Caco-2 (cell line): ENCODE measurements at regions not wholly inside any gene's neighbourhood (a gene's known extent, or its start where the extent isn't known, plus 50 kb on each side); places are given as distances from the start of the nearest gene placed in this dataset.

Source experiments
- BruUV-seq: library from RNA; stranded (reverse); fragments of 400-500 nt; replicated peaks from 2 replicates; lab custom pipeline; 2021; lab: Mats Ljungman, UMichigan
- CTCF ChIA-PET: fragments of 300-600 bp; sonication (Branson Sonifier 250); formaldehyde crosslinking; loops from one replicate; lab custom pipeline; 2022; ENCODE audit warnings: antibody characterized with exemption; lab: Charles Lee
- POLR2A ChIA-PET: fragments of 300-600 bp; sonication (Branson Sonifier 250); formaldehyde crosslinking; loops from one replicate; lab custom pipeline; 2022; ENCODE audit warnings: antibody characterized with exemption; lab: Charles Lee
- DNase-seq, 2 experiments: peaks; one replicate each; pipeline versions ENCODE4 v3.0.0 to v3.0.0-alpha.2; 2020 to 2022
- H3K27me3 ChIP-seq: replicated peaks from 2 replicates; pipeline ENCODE4 v1.6.0; 2011; ENCODE audit warnings: low read length; ENCODE audit not compliant: control insufficient read depth, insufficient read depth
- H3K36me3 ChIP-seq: 2 replicates; pipeline ENCODE4 v1.5.1; 2011; ENCODE audit warnings: low read length; ENCODE audit not compliant: control insufficient read depth, insufficient read depth
- H3K4me1 ChIP-seq: fragments of 250-450 bp; sonication (Bioruptor Pico); 2 replicates; pipeline ENCODE4 v1.5.1; 2020; ENCODE audit warnings: mild to moderate bottlenecking
- H3K4me3 ChIP-seq: 2 replicates; pipeline ENCODE4 v1.5.1; 2011; ENCODE audit warnings: low read depth, mild to moderate bottlenecking, control low read depth, low read length
- H3K9me3 ChIP-seq: fragments of 250-450 bp; sonication (Bioruptor Pico); 2 replicates; pipeline ENCODE4 v1.5.1; 2020; ENCODE audit warnings: mild to moderate bottlenecking, moderate library complexity
- H3K27ac Mint-ChIP-seq: one replicate; pipeline ENCODE4 v1.8.0; 2022; ENCODE audit warnings: mixed read lengths; ENCODE audit not compliant: unreplicated experiment
- H3K27me3 Mint-ChIP-seq: one replicate; pipeline ENCODE4 v1.8.0; 2022; ENCODE audit warnings: mixed read lengths; ENCODE audit not compliant: insufficient read depth, unreplicated experiment
- H3K36me3 Mint-ChIP-seq: one replicate; pipeline ENCODE4 v1.8.0; 2022; ENCODE audit warnings: mild to moderate bottlenecking, mixed read lengths; ENCODE audit not compliant: insufficient read depth, unreplicated experiment
- H3K4me1 Mint-ChIP-seq: one replicate; pipeline ENCODE4 v1.8.0; 2022; ENCODE audit warnings: low read depth, mixed read lengths; ENCODE audit not compliant: unreplicated experiment
- H3K4me3 Mint-ChIP-seq: one replicate; pipeline ENCODE4 v1.8.0; 2022; ENCODE audit warnings: mild to moderate bottlenecking, moderate library complexity, mixed read lengths; ENCODE audit not compliant: unreplicated experiment
- H3K9me3 Mint-ChIP-seq: one replicate; pipeline ENCODE4 v1.8.0; 2022; ENCODE audit warnings: mixed read lengths; ENCODE audit not compliant: unreplicated experiment
- intact Hi-C: fragments of 100-400 bp; cut with micrococcal nuclease; formaldehyde crosslinking; loops from one replicate; pipeline ENCODE4 v1.10.0; 2022; ENCODE audit not compliant: unreplicated experiment
- TF ChIP-seq, protein P1 (sequence below), 2 experiments: fragments of 200-600 bp in 1 of 2; IDR thresholded peaks; 1 replicate in 1 of 2; 2 replicates in 1 of 2; pipeline versions ENCODE4 v1.5.1 to v1.8.0; 2011 to 2022; ENCODE audit warnings: antibody characterized with exemption in 1 of 2, control low read depth in 1 of 2, inconsistent platforms in 1 of 2, low read depth in 1 of 2, low read length in 1 of 2, mild to moderate bottlenecking in 1 of 2, moderate library complexity in 1 of 2; ENCODE audit not compliant: insufficient read depth in 1 of 2, severe bottlenecking in 1 of 2, unreplicated experiment in 1 of 2

DNA sequence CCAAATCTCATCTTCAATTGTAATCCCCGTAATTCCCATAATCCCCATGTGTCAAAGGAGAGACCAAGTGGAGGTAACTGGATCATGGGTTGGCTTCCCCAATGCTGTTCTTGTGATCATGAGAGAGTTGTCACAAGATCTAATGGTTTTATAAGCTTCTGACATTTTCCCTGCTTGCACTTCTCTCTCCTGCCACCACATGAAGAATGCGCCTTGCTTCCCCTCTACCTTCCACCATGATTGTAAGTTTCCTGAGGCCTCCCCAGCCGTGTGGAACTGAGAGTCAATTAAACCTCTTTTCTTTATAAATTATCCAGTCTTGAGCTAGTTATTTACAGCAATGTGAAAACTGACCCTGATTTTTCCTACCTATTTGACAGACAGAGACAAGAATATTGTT, 162.5 kb upstream of the SYT6 start:
- no peak overlapping the region for H3K4me3 ChIP-seq
- no peak for DNase-seq
- no peaks in the 10 kb centered on the region for H3K4me1 Mint-ChIP-seq
- H3K4me3 Mint-ChIP-seq: no peak overlapping the region
- no TSS peak for BruUV-seq
- no peaks in the 10 kb centered on the region for H3K4me1 ChIP-seq
- ChIA-PET POLR2A (no interaction called here), CTCF (no interaction called here)
- no peaks in the 10 kb centered on the region for H3K9me3 Mint-ChIP-seq
- H3K27me3 ChIP-seq: no peaks in the 10 kb centered on the region
- no peak overlapping the region for H3K27ac Mint-ChIP-seq
- no peaks in the 10 kb centered on the region for H3K36me3 ChIP-seq
- no peaks in the 10 kb centered on the region for H3K36me3 Mint-ChIP-seq
- no peaks in the 10 kb centered on the region for H3K9me3 ChIP-seq
- intact Hi-C loops: no loop called here
- no peaks in the 10 kb centered on the region for H3K27me3 Mint-ChIP-seq
- TF ChIP-seq, protein P1, sequence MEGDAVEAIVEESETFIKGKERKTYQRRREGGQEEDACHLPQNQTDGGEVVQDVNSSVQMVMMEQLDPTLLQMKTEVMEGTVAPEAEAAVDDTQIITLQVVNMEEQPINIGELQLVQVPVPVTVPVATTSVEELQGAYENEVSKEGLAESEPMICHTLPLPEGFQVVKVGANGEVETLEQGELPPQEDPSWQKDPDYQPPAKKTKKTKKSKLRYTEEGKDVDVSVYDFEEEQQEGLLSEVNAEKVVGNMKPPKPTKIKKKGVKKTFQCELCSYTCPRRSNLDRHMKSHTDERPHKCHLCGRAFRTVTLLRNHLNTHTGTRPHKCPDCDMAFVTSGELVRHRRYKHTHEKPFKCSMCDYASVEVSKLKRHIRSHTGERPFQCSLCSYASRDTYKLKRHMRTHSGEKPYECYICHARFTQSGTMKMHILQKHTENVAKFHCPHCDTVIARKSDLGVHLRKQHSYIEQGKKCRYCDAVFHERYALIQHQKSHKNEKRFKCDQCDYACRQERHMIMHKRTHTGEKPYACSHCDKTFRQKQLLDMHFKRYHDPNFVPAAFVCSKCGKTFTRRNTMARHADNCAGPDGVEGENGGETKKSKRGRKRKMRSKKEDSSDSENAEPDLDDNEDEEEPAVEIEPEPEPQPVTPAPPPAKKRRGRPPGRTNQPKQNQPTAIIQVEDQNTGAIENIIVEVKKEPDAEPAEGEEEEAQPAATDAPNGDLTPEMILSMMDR (IDR thresholded peaks at IDR 0.05; ENCODE audit: insufficient read depth in 1 of 2, low read depth in 1 of 2, low read length in 1 of 2, severe bottlenecking in 1 of 2, unreplicated experiment in 1 of 2): no peak

DNA sequence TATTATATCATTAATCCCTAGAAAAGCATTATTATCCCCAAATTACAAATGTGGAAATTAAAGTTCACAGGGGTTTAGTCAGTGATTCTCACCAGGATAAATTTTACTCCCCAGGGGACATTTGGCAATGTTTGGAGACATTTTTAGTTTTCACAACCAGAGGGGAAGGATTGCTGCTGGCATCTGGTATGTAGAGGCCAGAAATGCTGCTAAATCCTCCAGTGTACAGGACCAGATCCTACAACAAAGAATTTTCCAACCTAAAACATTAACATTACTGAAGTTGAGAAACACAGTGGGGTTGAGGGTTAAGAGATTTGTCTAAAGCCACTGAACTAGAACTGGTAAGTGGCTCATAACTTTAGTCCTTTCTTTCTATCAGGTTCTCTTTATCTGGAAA, 162.0 kb upstream of the SYT6 start:
- Mint-ChIP-seq H3K27me3 (no peaks in the 10 kb centered on the region), H3K4me3 (no peak overlapping the region), H3K4me1 (no peaks in the 10 kb centered on the region), H3K27ac (no peak overlapping the region), H3K36me3 (no peaks in the 10 kb centered on the region), H3K9me3 (no peaks in the 10 kb centered on the region)
- no peak overlapping the region for H3K4me3 ChIP-seq
- TF ChIP-seq, protein P1 (IDR thresholded peaks at IDR 0.05; ENCODE audit: insufficient read depth in 1 of 2, low read depth in 1 of 2, low read length in 1 of 2, severe bottlenecking in 1 of 2, unreplicated experiment in 1 of 2): no peak
- no peaks in the 10 kb centered on the region for H3K36me3 ChIP-seq
- BruUV-seq: no TSS peak
- ChIA-PET POLR2A (no interaction called here), CTCF (no interaction called here)
- no peak for DNase-seq
- intact Hi-C loops: no loop called here
- no peaks in the 10 kb centered on the region for H3K27me3 ChIP-seq
- no peaks in the 10 kb centered on the region for H3K4me1 ChIP-seq
- no peaks in the 10 kb centered on the region for H3K9me3 ChIP-seq

DNA sequence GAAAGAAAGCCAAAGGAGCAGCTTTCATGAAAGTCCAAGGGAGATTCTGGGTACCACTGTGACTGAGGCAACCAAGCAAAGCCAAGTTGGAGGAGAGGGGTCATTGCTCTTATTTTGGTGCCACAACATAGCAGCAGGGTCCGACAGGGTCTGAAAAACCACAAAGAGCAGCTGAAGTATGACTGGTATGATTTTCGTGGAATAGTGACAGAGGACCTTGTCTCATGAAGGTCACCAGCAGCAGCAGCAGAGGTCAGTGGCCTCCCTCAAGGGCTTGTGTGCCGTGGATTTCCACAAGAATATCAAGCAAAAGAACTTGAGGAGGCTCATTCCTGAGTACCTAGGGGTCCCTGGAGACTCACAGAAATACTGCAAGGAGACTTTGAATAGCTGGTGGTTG, 160.9 kb upstream of the SYT6 start:
- Mint-ChIP-seq H3K4me1 (no peaks in the 10 kb centered on the region), H3K9me3 (no peaks in the 10 kb centered on the region), H3K4me3 (no peak overlapping the region), H3K36me3 (no peaks in the 10 kb centered on the region), H3K27ac (no peak overlapping the region), H3K27me3 (no peaks in the 10 kb centered on the region)
- Histone ChIP-seq H3K27me3 (no peaks in the 10 kb centered on the region), H3K9me3 (no peaks in the 10 kb centered on the region), H3K4me3 (no peak overlapping the region), H3K36me3 (no peaks in the 10 kb centered on the region), H3K4me1 (no peaks in the 10 kb centered on the region)
- ChIA-PET POLR2A (no interaction called here), CTCF (no interaction called here)
- no peak for DNase-seq
- intact Hi-C loops: no loop called here
- BruUV-seq: no TSS peak
- TF ChIP-seq, protein P1 (IDR thresholded peaks at IDR 0.05; ENCODE audit: insufficient read depth in 1 of 2, low read depth in 1 of 2, low read length in 1 of 2, severe bottlenecking in 1 of 2, unreplicated experiment in 1 of 2): no peak
